ENCODE measurements at regions not wholly inside any gene's neighbourhood (a gene's known extent, or its start where the extent isn't known, plus 50 kb on each side); places are given as distances from the start of the nearest gene placed in this dataset.

GRCh38 chr20:24773168-24773567 is 175.9 kb upstream of the CST7 start:
- TF ChIP-seq HOXD13 (CRISPR knock-in tag; IDR thresholded peaks at IDR 0.05; ENCODE audit: borderline replicate concordance) (no peak), BCL11A (tag by site-specific recombination; IDR thresholded peaks at IDR 0.05; ENCODE audit: low read depth) (no peak), CTCF (tag by site-specific recombination; IDR thresholded peaks at IDR 0.05) (no peak), ZNF513 (tag by site-specific recombination; IDR thresholded peaks at IDR 0.05) (no peak), KLF1 (tag by site-specific recombination; IDR thresholded peaks at IDR 0.05) (no peak), ZNF211 (tag by site-specific recombination; IDR thresholded peaks at IDR 0.05; ENCODE audit: low read depth) (no peak)
